ENCODE measurements at regions not wholly inside any gene's neighbourhood (a gene's known extent, or its start where the extent isn't known, plus 50 kb on each side); places are given as distances from the start of the nearest gene placed in this dataset.

- DNase-seq: no peak
Measured at GRCh38 chr15:81987628-81988027, 58.2 kb downstream of the MEX3B start.

DNA sequence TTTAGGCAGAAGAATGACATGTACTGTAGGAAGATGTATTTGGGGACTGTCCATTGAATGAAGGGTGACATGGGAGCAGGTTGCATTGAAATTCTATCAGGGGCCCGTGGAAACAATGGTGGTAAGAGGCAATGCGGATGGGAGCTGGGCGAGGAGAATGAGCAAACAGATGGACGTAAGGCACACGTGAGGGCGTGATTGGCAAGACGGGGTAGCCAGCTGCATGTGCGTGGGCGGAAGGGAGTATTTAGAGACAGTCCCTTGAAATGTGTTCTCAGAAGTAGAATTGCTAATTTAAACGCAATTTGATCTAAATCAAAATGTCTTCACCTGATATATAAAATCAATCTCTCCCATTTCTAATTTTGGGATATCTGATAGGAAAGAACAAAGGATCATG, 62.3 kb downstream of the MEX3B start:
- no peak for DNase-seq

- DNase-seq: no peak
Measured at GRCh38 chr15:81982808-81983207, 63.0 kb downstream of the MEX3B start.

DNA sequence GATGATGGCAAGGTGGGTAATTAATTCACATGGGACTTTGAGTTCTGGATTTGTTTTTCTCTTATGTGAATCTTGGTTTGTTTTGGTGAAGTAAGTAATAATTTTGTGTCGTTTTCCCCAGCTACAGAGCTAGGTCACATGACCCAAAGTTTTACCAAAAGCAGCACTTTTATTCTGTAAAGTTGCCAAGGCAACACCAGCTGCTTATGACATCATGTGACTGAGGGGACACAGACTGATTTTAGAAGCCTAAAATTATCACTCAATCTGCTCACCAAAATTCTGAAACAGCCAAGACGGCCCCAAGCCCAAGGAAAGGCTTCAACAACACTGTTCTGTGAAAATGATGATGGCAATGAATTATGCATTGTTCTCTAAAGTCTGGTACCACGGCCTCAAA, 63.9 kb downstream of the MEX3B start:
- no peak for DNase-seq

GRCh38 chr15:81977464-81977863, 68.4 kb downstream of the MEX3B start:
- DNase-seq: no peak

- DNase-seq: no peak
Measured at GRCh38 chr15:81968691-81969090, 77.1 kb downstream of the MEX3B start.

DNA sequence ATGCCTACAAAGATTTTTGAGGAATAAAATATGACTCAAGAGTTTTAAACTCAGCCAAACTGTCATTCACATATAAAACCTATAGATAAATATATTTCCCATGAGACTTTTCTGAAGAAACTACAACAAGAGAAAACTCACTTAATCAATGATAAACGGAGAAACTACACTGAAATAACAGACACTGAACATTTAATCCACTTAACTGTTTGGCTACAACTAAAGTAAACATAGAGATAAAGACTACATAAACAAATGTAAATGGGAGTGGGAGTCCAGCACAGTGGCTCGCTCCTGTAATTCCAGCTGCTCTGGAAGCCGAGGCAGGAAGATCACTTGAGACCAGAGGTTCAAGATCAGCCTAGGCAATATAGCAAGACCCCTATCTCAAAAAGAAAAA, 79.2 kb downstream of the MEX3B start:
- no peak for DNase-seq

- no peak for DNase-seq
Measured at GRCh38 chr15:81962482-81962881, 83.3 kb downstream of the MEX3B start.

- DNase-seq: no peak
Measured at GRCh38 chr15:81959196-81959595, 86.6 kb downstream of the MEX3B start.

- DNase-seq: no peak
Measured at GRCh38 chr15:81957698-81958097, 88.1 kb downstream of the MEX3B start.

- DNase-seq: no peak
Measured at GRCh38 chr15:81955382-81956062, 90.3 kb downstream of the MEX3B start.

DNA sequence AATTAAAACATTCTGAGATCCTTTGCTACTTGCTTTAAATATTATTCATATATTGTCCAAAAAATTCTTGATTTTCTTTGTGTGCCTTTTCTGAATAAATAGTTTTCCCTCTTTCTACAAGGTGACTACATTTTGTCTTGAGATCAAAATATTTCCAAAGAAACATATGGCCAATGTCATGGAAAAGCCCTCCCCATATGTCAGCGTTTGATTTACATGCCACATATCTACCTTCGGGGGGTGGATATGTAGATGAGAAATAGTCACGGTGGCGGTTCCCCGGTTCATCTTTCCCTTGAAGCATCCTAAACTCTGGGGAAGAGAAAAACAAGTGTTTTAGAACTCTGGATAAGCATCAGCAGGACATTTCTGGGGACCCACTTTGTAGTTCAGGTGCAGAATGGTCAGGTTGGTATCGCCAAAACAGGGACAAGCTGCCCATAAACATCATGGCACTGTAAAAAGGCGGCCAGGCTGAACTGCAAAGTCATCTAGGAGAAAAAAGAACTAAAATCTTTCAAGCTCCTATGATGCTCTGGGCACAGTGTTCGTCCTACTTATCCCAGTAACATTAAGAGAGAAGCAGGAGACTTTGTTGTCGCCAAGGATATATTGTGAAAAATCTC, 91.5 kb downstream of the MEX3B start:
- no peak for DNase-seq

- no peak for DNase-seq
Measured at GRCh38 chr15:81950841-81951414, 94.9 kb downstream of the MEX3B start.

- DNase-seq: no peak
Measured at GRCh38 chr15:81948751-81949150, 97.1 kb downstream of the MEX3B start.

GRCh38 chr15:81948222-81948621, 97.6 kb downstream of the MEX3B start:
- DNase-seq: no peak

- no peak for DNase-seq
Measured at GRCh38 chr15:81947548-81947947, 98.3 kb downstream of the MEX3B start.

DNA sequence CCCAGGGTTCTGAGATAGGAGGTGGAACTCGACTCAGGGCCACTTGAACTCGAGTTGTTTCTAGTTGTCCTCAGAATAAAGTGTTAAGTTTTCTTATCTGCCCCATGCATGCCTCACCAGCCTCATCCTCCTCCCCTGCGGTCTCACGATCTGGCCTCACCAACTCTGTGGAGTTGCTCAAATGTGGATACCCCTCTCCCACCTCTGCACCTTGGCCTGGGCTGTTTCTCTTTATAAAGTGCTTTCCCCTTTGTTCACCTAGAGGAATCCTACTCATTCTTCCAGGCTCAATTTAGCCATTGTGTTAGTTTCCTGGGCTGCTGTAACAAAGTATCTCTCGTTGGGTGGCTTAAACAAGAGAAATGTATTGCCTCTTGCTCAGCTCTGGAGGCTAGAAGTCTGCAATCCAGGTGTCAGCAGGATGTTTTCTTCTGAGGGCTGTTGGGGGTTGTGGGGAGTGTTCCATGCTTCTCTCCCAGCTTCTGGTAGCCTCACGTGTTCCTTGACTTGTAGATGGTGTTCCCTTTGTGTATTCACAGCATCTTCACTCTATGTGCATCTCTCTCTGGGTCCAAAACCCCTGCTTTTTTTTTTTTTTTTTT, 100.7 kb downstream of the MEX3B start:
- no peak for DNase-seq

DNA sequence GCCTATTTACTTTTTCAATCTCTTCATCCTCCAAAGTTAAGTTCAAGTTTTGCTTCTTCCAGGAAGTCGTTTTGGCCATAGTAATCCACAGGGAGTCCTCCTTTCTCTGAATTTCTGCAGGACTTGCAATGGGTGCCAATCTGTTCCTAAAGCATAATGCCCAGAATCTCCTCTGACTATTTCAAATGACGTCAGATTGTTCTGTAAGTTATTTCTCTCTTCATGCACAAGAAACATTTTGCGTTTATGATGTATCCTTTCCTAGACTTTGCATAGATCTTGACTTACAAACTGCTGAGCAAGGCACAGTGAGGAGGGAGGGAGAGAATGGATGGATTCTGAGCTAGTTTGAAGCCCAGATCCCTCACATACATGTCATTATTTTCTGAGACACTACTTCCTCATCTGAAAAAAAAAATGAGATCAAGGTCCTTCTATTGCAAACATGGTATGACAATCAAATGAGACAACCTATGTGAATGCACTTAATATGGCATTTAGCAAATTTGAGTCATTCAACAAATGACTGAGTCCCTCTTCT, 103.1 kb downstream of the MEX3B start:
- no peak for DNase-seq

- DNase-seq: no peak
Measured at GRCh38 chr15:81942157-81942556, 103.7 kb downstream of the MEX3B start.

GRCh38 chr15:81941479-81941878, 104.3 kb downstream of the MEX3B start:
- no peak for DNase-seq

GRCh38 chr15:81940467-81941451, 105.1 kb downstream of the MEX3B start:
- DNase-seq: no peak

GRCh38 chr15:81939604-81940440, 106.0 kb downstream of the MEX3B start:
- DNase-seq: peak in 1 of 2 experiments; percentile 21

Measured in NCI-H187 (cell line).